BJ (cell line): ENCODE measurements at regions not wholly inside any gene's neighbourhood (a gene's known extent, or its start where the extent isn't known, plus 50 kb on each side); places are given as distances from the start of the nearest gene placed in this dataset.

Source experiments
- CTCF ChIA-PET: fragments of 350-600 bp; formaldehyde crosslinking; extraction: SDS; loops from one replicate; lab custom pipeline; 2021; ENCODE audit warnings: antibody characterized with exemption, inconsistent platforms; lab: Yijun Ruan, JAX
- POLR2A ChIA-PET: fragments of 300-600 bp; sonication (Branson Sonifier 250); formaldehyde crosslinking; extraction: SDS; loops from one replicate; lab custom pipeline; 2021; ENCODE audit warnings: antibody characterized with exemption; lab: Charles Lee
- DNase-seq: peaks from one replicate; pipeline ENCODE4 v3.0.0-alpha.2; 2011; ENCODE audit warnings: low read depth
- H3K27me3 ChIP-seq: 2 replicates; pipeline ENCODE4 v1.6.0; 2011; ENCODE audit warnings: low read length; ENCODE audit not compliant: control insufficient read depth, insufficient read depth
- H3K36me3 ChIP-seq: 2 replicates; pipeline ENCODE4 v1.5.1; 2011; ENCODE audit warnings: low read length; ENCODE audit not compliant: control insufficient read depth, insufficient read depth
- H3K4me3 ChIP-seq: 2 replicates; pipeline ENCODE4 v1.5.1; 2011; ENCODE audit warnings: low read depth, mild to moderate bottlenecking, control low read depth, low read length
- CTCF ChIP-seq: IDR thresholded peaks from 2 replicates; pipeline ENCODE4 v1.5.1; 2011; ENCODE audit warnings: low read depth, mild to moderate bottlenecking, control low read depth, inconsistent platforms, low read length, moderate library complexity; ENCODE audit not compliant: insufficient read depth

DNA sequence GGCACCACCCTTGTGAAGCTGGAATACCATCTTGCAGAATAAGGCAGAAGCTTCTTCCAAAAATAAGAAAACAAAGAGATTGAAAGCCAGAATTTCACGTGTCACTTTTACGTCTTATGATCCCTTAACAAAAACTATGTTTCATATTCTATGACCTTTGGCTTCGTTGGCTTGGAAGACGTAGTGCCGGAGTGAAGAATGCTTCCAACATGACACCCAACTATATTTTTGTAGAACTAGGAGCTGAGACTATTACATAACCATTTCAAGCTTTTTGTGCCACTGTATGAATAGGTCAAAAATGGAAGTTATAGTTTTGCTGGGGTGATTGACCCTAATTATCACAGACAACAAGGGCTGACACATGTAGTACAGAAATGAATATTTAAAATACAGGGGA, 996.2 kb downstream of the ADGRL3 start:
- H3K36me3 ChIP-seq, result no peaks in the 10 kb centered on the region
- ChIA-PET POLR2A (no interaction called here), CTCF (no interaction called here)
- TF ChIP-seq CTCF, result no peak
- no peaks in the 10 kb centered on the region for H3K27me3 ChIP-seq
- H3K4me3 ChIP-seq, result no peak overlapping the region
- no peak for DNase-seq

DNA sequence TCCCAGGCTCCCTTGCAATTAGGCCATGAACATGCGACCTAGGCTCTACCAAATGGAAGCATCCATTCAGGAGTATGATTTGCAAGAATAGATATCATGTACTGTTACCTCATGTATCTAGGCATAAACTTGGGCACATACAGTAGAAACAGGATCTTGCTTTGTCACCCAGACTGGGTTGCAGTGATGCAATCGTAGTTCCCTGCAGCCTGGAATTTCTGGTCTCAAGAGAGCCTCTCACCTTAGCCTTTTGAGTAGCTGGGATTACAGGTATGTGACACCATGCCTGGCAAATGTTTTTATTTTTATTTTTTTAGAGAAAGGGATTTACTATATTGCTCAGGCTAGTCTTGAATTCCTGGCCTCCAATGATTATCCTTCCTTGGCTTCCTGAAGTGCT, 994.2 kb downstream of the ADGRL3 start:
- Histone ChIP-seq H3K4me3 (no peak overlapping the region), H3K36me3 (no peaks in the 10 kb centered on the region), H3K27me3 (no peaks in the 10 kb centered on the region)
- no peak for DNase-seq
- ChIA-PET POLR2A (no interaction called here), CTCF (no interaction called here)
- TF ChIP-seq CTCF, result no peak

GRCh38 chr4:62193761-62194160, 993.6 kb downstream of the ADGRL3 start:
- H3K36me3 ChIP-seq, result no peaks in the 10 kb centered on the region
- no peaks in the 10 kb centered on the region for H3K27me3 ChIP-seq
- POLR2A ChIA-PET, result no interaction called here
- CTCF ChIA-PET, result no interaction called here
- DNase-seq, result no peak
- H3K4me3 ChIP-seq, result no peak overlapping the region
- no peak for TF ChIP-seq CTCF

GRCh38 chr4:62191451-62192240, 991.5 kb downstream of the ADGRL3 start:
- no peak for TF ChIP-seq CTCF
- H3K36me3 ChIP-seq, result no peaks in the 10 kb centered on the region
- ChIA-PET CTCF (interaction anchor here (0.7 kb wide), 1 partner anchor 802 kb away, joined by 3 read pairs; no protein-coding TSS in a partner anchor), POLR2A (no interaction called here)
- no peak for DNase-seq
- no peaks in the 10 kb centered on the region for H3K27me3 ChIP-seq
- no peak overlapping the region for H3K4me3 ChIP-seq

DNA sequence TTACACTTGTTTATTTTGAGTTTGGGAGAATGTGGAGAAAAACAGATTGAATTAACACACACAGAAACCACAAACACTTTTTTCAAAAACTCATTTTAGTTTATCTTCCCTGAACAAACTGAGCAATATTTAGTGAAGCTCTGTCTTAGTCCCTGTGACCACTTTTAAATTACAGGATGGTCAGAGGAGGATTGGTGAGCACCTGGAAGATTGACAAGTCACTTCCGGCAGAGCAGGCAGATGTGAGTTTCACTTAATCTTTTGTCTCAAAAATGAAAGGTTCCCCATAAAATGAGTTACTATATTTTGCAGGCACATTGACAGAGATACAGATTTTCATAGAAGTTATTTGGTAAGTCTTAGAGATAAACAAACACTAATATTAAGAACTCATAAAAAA, 970.1 kb downstream of the ADGRL3 start:
- CTCF ChIA-PET, result no interaction called here

More for the DNA sequence above, 970.1 kb downstream of the ADGRL3 start:
- DNase-seq, result no peak
- H3K4me3 ChIP-seq, result no peak overlapping the region
- no peaks in the 10 kb centered on the region for H3K36me3 ChIP-seq
- POLR2A ChIA-PET, result no interaction called here
- no peaks in the 10 kb centered on the region for H3K27me3 ChIP-seq
- TF ChIP-seq CTCF, result no peak
